Dermis microvascular lymphatic vessel endothelial cell (primary cell): ENCODE measurements at regions not wholly inside any gene's neighbourhood (a gene's known extent, or its start where the extent isn't known, plus 50 kb on each side); places are given as distances from the start of the nearest gene placed in this dataset.
"Not testable (repeated sequence)": the region's sequence is repeated elsewhere in the genome, so short reads cannot be mapped to it uniquely, and the experiment has no call there.

Experiments
- DNase-seq, 2 donors: peaks; one replicate each; pipeline versions ENCODE4 v3.0.0 to v3.0.0-alpha.2; 2010; ENCODE audit warnings: low read depth in 2 of 2

DNA sequence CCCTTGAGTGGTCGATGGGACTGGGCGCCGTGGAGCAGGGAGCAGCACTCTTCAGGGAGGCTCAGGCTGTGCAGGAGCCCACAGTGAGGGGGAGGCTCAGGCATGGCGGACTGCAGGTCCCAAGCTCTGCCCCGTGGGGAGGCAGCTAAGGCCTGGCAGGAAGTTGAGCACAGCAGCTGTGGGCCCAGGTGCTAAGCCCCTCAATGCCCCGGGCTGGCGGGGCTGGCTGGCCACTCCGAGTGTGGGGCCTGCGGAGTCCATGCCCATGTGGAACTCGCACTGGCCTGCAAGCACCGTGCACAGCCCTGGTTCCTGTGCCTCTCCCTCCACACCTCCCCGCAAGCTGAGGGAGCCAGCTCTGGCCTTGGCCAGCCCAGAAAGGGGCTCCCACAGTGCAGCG, 948.4 kb upstream of the EYS start:
- DNase-seq, result no peak

GRCh38 chr6:66638518-66638917, 931.5 kb upstream of the EYS start:
- DNase-seq, result no peak

GRCh38 chr6:66638099-66638498, 931.1 kb upstream of the EYS start:
- DNase-seq, result no peak

- no peak for DNase-seq
These were observed 921.9 kb upstream of the EYS start for GRCh38 chr6:66628917-66629316.

DNA sequence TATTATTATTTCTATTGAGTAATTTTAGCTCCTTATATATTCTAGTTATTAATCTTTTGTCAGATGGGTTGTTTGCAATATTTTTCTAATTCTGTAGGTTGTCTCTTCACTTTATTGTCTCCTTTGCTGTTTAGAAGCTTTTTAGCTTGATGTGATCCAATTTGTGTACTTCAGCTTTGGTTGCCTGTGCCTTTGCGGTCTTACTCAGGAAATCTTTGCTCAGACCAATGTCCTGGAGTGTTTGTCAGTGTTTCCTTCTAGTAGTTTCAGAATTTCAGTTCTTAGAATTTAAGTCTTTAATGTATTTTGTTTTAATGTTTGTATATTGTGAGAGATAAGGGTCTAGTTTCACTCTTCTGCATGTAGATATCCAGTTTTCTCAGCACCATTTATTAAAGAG, 916.0 kb upstream of the EYS start:
- DNase-seq, result no peak

GRCh38 chr6:66605971-66606370, 898.9 kb upstream of the EYS start:
- no peak for DNase-seq

GRCh38 chr6:66605011-66605410, 898.0 kb upstream of the EYS start:
- no peak for DNase-seq

DNA sequence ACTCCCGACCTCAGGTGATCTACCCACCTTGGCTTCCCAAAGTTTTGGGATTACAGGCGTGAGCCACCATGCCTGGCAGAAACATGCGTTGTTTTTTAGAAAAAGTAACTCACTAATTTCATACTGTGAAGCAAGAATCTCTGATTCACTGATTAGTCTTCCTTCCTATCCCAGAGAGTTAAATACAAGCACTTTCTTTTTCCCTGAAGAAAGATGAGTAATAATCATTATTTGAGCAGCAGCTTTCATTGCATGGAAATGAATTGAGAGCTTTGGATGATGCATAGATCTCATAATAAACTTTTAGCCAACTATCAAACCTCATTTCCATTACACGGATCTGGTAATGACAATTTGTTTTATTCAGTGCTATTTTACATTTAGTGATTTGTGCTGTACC, 892.5 kb upstream of the EYS start:
- no peak for DNase-seq

DNA sequence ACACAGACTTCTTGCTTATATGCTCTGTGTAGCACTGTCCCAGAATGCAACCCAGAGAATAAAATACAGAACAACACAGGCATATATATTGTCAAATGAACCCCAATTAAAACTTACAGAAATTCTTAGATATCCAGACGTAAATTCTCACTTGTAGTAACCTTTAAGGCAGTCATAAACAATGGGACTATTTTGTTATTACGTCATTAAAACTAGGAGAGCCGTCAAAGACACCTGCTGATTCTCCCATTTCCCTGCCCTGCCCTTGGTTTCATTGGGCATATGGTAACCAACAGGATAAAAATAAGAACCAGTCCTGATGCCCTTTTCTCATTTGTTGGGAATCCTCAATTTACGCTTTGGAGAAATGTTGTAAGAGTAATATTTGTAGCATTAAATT, 871.3 kb upstream of the EYS start:
- no peak for DNase-seq

- DNase-seq, result no peak
These were observed 861.2 kb upstream of the EYS start for GRCh38 chr6:66568271-66568670.

DNA sequence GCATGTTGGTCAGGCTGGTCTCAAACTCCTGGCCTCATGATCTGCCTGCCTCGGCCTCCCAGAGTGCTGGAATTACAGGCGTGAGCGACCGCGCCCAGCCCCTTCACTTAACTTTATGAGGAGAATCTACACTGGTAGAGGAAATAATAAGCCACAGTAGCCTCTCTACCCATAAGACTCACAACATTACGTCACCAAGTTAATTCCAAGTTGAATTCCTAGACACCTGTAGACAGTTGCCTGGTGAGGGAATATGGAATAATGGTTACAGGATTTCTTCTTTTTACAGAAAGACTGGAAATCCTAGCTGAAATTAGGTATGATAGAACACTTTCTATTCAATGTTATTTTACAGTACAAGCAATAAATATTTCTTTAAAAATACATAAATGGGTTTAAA, 854.5 kb upstream of the EYS start:
- no peak for DNase-seq

DNA sequence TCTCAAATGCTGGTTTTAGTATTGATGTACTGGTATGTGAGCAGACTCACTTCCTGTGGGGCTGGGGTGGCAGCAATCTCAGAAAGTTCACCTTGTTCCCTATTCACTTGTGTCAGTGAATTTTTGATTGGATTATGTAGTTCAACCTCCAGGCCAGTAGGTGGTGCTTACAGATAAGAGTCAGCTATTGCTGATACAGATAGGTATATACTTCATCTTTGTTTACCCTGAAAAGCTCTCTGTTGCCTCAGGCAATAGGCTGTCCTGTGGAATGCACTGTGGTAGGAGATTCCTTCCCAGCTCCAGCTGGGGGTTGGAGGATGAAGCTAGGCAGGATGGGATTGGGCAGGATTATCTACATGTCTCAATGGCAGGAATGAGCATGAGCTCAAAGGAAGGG, 851.2 kb upstream of the EYS start:
- no peak for DNase-seq

- DNase-seq, result no peak
These were observed 849.9 kb upstream of the EYS start for GRCh38 chr6:66556936-66557335.

DNA sequence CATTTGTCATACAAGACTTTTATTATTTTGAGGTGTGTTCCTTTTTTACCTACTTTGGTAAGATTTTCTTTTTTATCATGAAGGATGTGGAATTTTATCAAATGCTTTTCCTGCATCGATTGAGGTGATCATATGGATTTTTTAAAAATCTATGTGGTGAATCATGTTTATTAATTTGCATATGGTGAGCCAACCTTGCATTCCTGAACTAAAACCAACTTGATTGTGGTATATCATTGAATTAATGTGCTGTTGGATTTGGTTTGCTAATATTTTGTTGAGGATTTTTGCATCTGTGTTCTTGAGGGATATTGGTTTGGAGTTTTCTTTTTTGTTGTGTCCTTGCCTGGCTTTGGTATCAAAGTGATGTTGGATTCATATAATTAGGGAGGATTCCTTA, 848.1 kb upstream of the EYS start:
- DNase-seq, result no peak

DNA sequence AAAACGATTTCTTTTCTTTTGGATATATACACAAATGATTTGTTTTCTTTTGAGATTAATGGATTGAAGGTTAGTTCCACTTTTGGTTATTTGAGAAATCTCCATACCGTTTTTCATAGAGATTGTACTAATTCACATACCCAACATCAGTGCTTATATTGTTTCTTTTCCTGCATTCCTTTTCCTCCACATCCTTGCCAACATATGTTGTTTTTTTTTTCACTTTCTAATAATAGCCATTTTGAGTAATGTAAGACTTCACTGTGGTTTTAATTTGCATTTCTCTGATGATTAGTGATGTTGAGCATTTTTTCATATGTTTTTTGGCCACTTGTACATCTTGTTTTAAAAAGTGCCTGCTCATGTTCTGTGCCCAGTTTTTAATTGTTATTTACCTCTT, 846.4 kb upstream of the EYS start:
- no peak for DNase-seq

DNA sequence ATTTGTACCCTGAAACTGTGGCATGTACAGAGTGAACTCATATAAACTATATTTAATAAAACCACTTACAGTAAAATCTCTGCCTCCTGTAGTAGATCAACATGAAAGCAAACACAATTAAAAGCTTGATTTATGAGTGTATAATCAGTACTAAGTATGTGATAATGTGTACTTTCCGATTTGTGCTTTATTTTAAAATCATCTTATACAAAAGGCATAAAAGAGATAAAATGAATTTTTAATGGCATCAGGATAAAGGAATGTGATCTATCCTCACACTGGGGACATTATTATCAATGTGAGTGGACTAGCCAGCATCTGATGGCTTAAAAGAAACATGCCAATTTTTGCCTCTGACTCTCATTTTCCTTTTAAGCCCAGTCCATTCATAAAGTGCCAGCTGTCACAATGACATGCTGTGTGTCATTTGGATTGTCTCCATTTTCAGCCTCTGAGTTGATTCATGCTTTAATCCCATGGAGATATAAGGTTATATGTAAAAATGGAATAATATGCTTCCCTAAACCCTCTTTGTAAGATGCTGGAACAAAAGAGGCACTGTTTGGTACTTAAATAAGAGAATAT, 831.6 kb upstream of the EYS start:
- DNase-seq, result no peak

DNA sequence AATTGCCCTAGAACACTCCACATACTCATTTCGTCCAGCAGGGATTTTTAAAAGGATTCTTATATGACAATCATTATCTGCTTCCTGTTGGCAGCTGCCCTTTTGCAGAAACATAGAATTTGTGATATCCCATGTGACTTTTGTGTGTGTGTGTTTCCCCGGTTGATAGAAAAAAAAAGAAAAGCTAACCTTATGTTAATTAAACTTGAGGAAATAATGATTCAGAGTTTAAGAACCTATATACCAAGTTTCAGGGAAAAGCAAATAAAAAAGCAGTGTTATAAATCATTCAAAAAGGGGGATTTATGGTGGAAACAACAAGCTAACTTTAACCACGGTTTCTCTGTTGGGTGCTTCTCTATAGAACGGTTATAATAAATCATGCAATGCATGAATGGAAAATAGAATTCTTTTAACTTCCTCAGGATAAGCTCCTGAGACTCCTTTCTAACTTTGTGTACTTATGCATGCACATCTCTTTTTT, 826.9 kb upstream of the EYS start:
- no peak for DNase-seq

DNA sequence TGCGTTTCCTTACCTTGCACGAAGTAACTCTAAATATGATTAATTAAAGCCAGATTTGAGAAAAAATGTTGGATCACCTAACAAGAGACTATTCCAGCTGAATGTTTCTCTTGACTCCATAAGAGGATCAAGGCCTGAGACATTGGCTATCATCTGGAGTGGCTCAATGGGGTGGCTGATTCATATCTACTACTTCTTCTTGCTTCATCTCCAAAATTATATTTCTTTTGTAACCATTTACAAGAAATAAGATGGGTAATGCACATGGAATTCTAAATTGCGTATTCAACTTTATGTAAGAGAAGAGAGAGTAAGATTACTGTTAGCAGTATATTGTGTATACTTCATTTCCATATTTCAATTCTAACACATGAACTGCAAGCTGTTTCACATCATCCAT, 819.0 kb upstream of the EYS start:
- DNase-seq, result no peak

GRCh38 chr6:66522864-66523263, 815.8 kb upstream of the EYS start:
- no peak for DNase-seq

- DNase-seq, result no peak
These were observed 809.4 kb upstream of the EYS start for GRCh38 chr6:66516377-66516776.

DNA sequence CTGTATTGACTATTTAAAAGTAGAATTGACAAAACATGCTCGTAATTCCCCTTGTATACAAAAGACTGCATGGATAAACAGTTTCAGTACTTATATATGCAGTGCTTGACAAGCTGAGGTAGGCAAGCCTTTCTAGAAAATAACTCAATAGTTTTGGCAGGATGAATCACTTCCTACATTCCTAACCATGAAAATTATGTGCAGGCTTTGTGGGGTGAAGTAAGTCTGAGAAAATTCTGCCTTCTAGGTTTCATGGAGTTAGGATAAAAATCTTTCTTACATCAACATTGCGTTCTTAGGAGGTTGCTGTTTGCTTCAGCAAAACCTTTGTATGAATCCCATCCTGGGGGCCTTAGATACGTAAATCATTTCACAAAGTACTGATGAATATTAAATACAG, 801.4 kb upstream of the EYS start:
- no peak for DNase-seq

DNA sequence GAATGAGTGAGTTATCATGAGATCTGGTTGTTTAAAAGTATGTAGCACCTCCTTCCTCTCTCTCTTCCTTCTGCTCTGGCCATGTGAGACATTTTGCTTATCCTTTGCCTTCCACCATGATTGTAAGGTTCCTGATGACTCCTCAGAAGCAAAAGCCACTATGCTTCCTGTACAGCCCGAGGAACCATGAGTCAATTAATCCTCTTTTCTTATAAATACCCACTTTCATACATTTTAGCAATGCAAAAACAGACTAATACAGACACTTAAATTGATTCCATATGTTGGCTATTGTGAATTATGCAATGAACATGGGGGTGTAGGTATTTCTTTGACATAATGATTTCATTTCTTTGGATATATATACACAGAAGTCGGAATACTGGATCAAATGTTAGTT, 792.8 kb upstream of the EYS start:
- DNase-seq, result no peak

- no peak for DNase-seq
These were observed 789.6 kb upstream of the EYS start for GRCh38 chr6:66496659-66497058.

DNA sequence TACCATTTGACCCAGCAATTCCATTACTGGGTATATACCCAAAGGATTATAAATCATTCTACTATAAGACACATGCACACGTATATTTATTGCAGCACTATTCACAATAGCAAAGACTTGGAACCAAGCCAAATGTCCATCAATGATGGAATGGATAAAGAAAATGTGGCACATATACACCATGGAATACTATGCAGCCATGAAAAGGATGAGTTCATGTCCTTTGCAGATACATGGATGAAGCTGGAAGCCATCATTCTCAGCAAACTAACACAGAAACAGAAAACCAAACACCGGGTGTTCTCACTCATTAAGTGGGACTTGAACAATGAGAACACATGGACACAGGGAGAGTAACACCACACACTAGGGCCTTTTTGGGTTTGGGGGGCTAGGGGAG, 787.6 kb upstream of the EYS start:
- DNase-seq, result not testable (repeated sequence)
